Liver (tissue), 8 donors: ENCODE measurements at regions not wholly inside any gene's neighbourhood (a gene's known extent, or its start where the extent isn't known, plus 50 kb on each side); places are given as distances from the start of the nearest gene placed in this dataset.

ENCODE experiments used
- DNase-seq: peaks from one replicate; pipeline ENCODE4 v3.0.0-alpha.2; 2017; ENCODE audit warnings: low spot score
- H3K27ac ChIP-seq, 2 donors: one replicate each; pipeline ENCODE4 v1.7.0; 2013; ENCODE audit warnings: inconsistent platforms in 2 of 2, low read length in 2 of 2, control low read depth in 1 of 2, low read depth in 1 of 2, mild to moderate bottlenecking in 1 of 2
- H3K27me3 ChIP-seq, 4 donors: one replicate each; pipeline versions ENCODE4 v1.6.1 to v1.7.0; 2013; ENCODE audit warnings: low read length in 3 of 4, inconsistent platforms in 1 of 4, mild to moderate bottlenecking in 1 of 4, moderate library complexity in 1 of 4; ENCODE audit not compliant: control insufficient read depth in 4 of 4, insufficient read depth in 4 of 4
- H3K36me3 ChIP-seq, 4 donors: one replicate each; pipeline versions ENCODE4 v1.6.1 to v1.7.0; 2013; ENCODE audit warnings: low read length in 3 of 4, mild to moderate bottlenecking in 3 of 4, low read depth in 1 of 4, moderate library complexity in 1 of 4; ENCODE audit not compliant: control insufficient read depth in 4 of 4, insufficient read depth in 3 of 4
- H3K4me1 ChIP-seq, 4 donors: one replicate each; pipeline versions ENCODE4 v1.6.1 to v1.7.0; 2013; ENCODE audit warnings: low read length in 3 of 4, mild to moderate bottlenecking in 3 of 4, moderate library complexity in 1 of 4; ENCODE audit not compliant: control insufficient read depth in 4 of 4, insufficient read depth in 4 of 4
- H3K4me3 ChIP-seq, 3 donors: one replicate each; pipeline versions ENCODE4 v1.6.1 to v1.7.0; 2013; ENCODE audit warnings: low read length in 3 of 3, control low read depth in 1 of 3, low read depth in 1 of 3, mild to moderate bottlenecking in 1 of 3
- H3K9ac ChIP-seq, 2 donors: one replicate each; pipeline ENCODE4 v1.7.0; 2013; ENCODE audit warnings: low read length in 2 of 2, mild to moderate bottlenecking in 2 of 2, moderate library complexity in 2 of 2, control low read depth in 1 of 2, low read depth in 1 of 2
- H3K9me3 ChIP-seq, 4 donors: one replicate each; pipeline versions ENCODE4 v1.6.1 to v1.7.0; 2013; ENCODE audit warnings: low read length in 3 of 4; ENCODE audit not compliant: control insufficient read depth in 4 of 4
- EGR1 ChIP-seq, 2 donors: IDR thresholded peaks; 2 replicates each; pipeline ENCODE4 v1.6.1; 2016 to 2018; ENCODE audit warnings: antibody characterized with exemption in 2 of 2, low read depth in 2 of 2
- FOXA1 ChIP-seq: IDR thresholded peaks from 2 replicates; pipeline ENCODE4 v1.6.1; 2016; ENCODE audit warnings: antibody characterized with exemption
- FOXA2 ChIP-seq: IDR thresholded peaks from 2 replicates; pipeline ENCODE4 v1.6.1; 2016; ENCODE audit warnings: antibody characterized with exemption
- GABPA ChIP-seq, 2 donors: IDR thresholded peaks in 1 of 2; conservative IDR thresholded peaks in 1 of 2; 2 replicates each; pipeline ENCODE4 v1.6.1; 2016; ENCODE audit warnings: antibody characterized with exemption in 2 of 2, mild to moderate bottlenecking in 1 of 2, moderate library complexity in 1 of 2
- HNF4A ChIP-seq, 2 donors: conservative IDR thresholded peaks; 2 replicates each; pipeline ENCODE4 v1.6.1; 2016; ENCODE audit warnings: antibody characterized with exemption in 2 of 2, mild to moderate bottlenecking in 2 of 2
- HNF4G ChIP-seq: IDR thresholded peaks from 2 replicates; pipeline ENCODE4 v1.6.1; 2016; ENCODE audit warnings: antibody characterized with exemption
- JUND ChIP-seq, 2 donors: IDR thresholded peaks; 2 replicates each; pipeline ENCODE4 v1.6.1; 2016; ENCODE audit warnings: antibody characterized with exemption in 2 of 2
- NR2F2 ChIP-seq: IDR thresholded peaks from 2 replicates; pipeline ENCODE4 v1.6.1; 2016; ENCODE audit warnings: antibody characterized with exemption
- RAD21 ChIP-seq, 2 donors: IDR thresholded peaks; 2 replicates each; pipeline ENCODE4 v1.6.1; 2016; ENCODE audit warnings: antibody characterized with exemption in 2 of 2, mild to moderate bottlenecking in 2 of 2
- RXRA ChIP-seq, 2 donors: IDR thresholded peaks; 2 replicates each; pipeline ENCODE4 v1.6.1; 2017 to 2018; ENCODE audit warnings: antibody characterized with exemption in 2 of 2, mild to moderate bottlenecking in 1 of 2
- SP1 ChIP-seq: IDR thresholded peaks from 2 replicates; pipeline ENCODE4 v1.6.1; 2018; ENCODE audit warnings: antibody characterized with exemption, mild to moderate bottlenecking
- TAF1 ChIP-seq: conservative IDR thresholded peaks from 2 replicates; pipeline ENCODE4 v1.6.1; 2016; ENCODE audit warnings: antibody characterized with exemption, mild to moderate bottlenecking
- YY1 ChIP-seq: IDR thresholded peaks from 2 replicates; pipeline ENCODE4 v1.6.1; 2016; ENCODE audit warnings: antibody characterized with exemption, mild to moderate bottlenecking
- WGBS: extraction: QIAGEN DNeasy Blood & Tissue Kit; methylation state at CpG from one replicate; pipeline ENCODE4 v1.1.7; 2013; 5-methylcytosine and 5-hydroxymethylcytosine counted together
- TF ChIP-seq, protein P1 (sequence below): IDR thresholded peaks from 2 replicates; pipeline ENCODE4 v1.6.1; 2016; ENCODE audit warnings: antibody characterized with exemption
- TF ChIP-seq, protein P2 (sequence below): IDR thresholded peaks from 2 replicates; pipeline ENCODE4 v1.6.1; 2016; ENCODE audit warnings: antibody characterized with exemption
- TF ChIP-seq, protein P3 (sequence below): IDR thresholded peaks from 2 replicates; pipeline ENCODE4 v1.6.1; 2016; ENCODE audit warnings: antibody characterized with exemption, mild to moderate bottlenecking
- TF ChIP-seq, protein P4 (sequence below): IDR thresholded peaks from 2 replicates; pipeline ENCODE4 v1.6.1; 2016; ENCODE audit warnings: antibody characterized with exemption
- TF ChIP-seq, protein P5 (sequence below): fragments of 150-350 bp; IDR thresholded peaks from 2 replicates; pipeline ENCODE4 v1.5.1; 2017; ENCODE audit warnings: improper control_type of control experiment, low read depth, low read length; ENCODE audit not compliant: missing input control
- donor health status: healthy.
- donor health status: healthy.
- donor health status: healthy.
- donor health status: healthy.
- donor health status: healthy.

DNA sequence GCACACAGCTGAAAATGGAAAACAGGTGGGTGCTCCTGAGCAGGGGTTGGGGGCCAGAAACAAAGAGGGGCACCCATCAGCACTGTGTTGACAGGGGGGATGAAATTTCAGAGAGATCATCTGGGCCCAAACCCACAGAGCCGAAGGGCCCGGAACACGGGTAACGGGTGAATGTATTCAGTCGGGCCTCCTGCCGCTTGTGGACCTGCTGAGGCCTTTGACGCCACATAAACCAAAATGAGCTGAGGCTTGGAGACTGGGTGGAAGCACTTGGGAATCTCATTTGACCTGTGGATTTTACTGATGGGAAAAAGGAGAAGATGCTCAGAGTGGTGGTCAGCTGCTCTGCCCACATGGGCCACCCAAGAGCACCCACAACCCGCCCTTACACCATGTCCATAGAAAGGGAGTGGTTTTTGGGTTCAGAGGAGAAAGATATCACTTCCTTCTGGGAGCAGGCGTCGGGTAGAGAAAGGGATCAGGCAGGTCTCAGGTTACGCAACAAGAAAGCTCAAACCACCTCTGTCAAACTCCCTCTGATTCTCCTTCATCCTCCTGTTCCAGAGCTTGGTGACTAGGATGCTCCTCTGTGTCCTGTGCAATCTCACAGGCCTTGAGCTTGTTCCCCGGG lies 106.8 kb upstream of the BCL2L14 start:
- Histone ChIP-seq H3K27me3 (no peaks in the 10 kb centered on the region), H3K4me3 (no peak overlapping the region), H3K9ac (no peak overlapping the region), H3K9me3 (peaks cover 0 to 2% (median 0%) of the 10 kb centered on the region in 4 donors), H3K36me3 (no peaks in the 10 kb centered on the region), H3K27ac (no peak overlapping the region), H3K4me1 (no peaks in the 10 kb centered on the region)
- DNase-seq, result no peak
- 79% methylated on average over 12 of the region's 12 CpGs for WGBS
- TF ChIP-seq, protein P1, sequence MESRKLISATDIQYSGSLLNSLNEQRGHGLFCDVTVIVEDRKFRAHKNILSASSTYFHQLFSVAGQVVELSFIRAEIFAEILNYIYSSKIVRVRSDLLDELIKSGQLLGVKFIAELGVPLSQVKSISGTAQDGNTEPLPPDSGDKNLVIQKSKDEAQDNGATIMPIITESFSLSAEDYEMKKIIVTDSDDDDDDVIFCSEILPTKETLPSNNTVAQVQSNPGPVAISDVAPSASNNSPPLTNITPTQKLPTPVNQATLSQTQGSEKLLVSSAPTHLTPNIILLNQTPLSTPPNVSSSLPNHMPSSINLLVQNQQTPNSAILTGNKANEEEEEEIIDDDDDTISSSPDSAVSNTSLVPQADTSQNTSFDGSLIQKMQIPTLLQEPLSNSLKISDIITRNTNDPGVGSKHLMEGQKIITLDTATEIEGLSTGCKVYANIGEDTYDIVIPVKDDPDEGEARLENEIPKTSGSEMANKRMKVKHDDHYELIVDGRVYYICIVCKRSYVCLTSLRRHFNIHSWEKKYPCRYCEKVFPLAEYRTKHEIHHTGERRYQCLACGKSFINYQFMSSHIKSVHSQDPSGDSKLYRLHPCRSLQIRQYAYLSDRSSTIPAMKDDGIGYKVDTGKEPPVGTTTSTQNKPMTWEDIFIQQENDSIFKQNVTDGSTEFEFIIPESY, result no peak
- TF ChIP-seq RXRA (IDR thresholded peaks at IDR 0.05) (no peak), YY1 (no peak), FOXA2 (no peak), NR2F2 (no peak), GABPA (IDR thresholded peaks at IDR 0.05 in 1 of 2, conservative IDR thresholded peaks at IDR 0.05 in 1 of 2) (no peak), TAF1 (no peak), SP1 (no peak), FOXA1 (no peak), RAD21 (IDR thresholded peaks at IDR 0.05) (no peak), JUND (IDR thresholded peaks at IDR 0.05) (no peak), EGR1 (IDR thresholded peaks at IDR 0.05; ENCODE audit: low read depth in 2 of 2) (no peak), HNF4A (conservative IDR thresholded peaks at IDR 0.05) (no peak), HNF4G (no peak)
- TF ChIP-seq, protein P2, sequence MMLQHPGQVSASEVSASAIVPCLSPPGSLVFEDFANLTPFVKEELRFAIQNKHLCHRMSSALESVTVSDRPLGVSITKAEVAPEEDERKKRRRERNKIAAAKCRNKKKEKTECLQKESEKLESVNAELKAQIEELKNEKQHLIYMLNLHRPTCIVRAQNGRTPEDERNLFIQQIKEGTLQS, result no peak
- TF ChIP-seq, protein P3, sequence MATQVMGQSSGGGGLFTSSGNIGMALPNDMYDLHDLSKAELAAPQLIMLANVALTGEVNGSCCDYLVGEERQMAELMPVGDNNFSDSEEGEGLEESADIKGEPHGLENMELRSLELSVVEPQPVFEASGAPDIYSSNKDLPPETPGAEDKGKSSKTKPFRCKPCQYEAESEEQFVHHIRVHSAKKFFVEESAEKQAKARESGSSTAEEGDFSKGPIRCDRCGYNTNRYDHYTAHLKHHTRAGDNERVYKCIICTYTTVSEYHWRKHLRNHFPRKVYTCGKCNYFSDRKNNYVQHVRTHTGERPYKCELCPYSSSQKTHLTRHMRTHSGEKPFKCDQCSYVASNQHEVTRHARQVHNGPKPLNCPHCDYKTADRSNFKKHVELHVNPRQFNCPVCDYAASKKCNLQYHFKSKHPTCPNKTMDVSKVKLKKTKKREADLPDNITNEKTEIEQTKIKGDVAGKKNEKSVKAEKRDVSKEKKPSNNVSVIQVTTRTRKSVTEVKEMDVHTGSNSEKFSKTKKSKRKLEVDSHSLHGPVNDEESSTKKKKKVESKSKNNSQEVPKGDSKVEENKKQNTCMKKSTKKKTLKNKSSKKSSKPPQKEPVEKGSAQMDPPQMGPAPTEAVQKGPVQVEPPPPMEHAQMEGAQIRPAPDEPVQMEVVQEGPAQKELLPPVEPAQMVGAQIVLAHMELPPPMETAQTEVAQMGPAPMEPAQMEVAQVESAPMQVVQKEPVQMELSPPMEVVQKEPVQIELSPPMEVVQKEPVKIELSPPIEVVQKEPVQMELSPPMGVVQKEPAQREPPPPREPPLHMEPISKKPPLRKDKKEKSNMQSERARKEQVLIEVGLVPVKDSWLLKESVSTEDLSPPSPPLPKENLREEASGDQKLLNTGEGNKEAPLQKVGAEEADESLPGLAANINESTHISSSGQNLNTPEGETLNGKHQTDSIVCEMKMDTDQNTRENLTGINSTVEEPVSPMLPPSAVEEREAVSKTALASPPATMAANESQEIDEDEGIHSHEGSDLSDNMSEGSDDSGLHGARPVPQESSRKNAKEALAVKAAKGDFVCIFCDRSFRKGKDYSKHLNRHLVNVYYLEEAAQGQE, result no peak
- TF ChIP-seq, protein P4, sequence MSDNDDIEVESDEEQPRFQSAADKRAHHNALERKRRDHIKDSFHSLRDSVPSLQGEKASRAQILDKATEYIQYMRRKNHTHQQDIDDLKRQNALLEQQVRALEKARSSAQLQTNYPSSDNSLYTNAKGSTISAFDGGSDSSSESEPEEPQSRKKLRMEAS, result no peak
- TF ChIP-seq, protein P5, sequence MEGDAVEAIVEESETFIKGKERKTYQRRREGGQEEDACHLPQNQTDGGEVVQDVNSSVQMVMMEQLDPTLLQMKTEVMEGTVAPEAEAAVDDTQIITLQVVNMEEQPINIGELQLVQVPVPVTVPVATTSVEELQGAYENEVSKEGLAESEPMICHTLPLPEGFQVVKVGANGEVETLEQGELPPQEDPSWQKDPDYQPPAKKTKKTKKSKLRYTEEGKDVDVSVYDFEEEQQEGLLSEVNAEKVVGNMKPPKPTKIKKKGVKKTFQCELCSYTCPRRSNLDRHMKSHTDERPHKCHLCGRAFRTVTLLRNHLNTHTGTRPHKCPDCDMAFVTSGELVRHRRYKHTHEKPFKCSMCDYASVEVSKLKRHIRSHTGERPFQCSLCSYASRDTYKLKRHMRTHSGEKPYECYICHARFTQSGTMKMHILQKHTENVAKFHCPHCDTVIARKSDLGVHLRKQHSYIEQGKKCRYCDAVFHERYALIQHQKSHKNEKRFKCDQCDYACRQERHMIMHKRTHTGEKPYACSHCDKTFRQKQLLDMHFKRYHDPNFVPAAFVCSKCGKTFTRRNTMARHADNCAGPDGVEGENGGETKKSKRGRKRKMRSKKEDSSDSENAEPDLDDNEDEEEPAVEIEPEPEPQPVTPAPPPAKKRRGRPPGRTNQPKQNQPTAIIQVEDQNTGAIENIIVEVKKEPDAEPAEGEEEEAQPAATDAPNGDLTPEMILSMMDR, result no peak
